GM19099 (cell line): ENCODE measurements at regions not wholly inside any gene's neighbourhood (a gene's known extent, or its start where the extent isn't known, plus 50 kb on each side); places are given as distances from the start of the nearest gene placed in this dataset.

ENCODE experiments used
- POLR2A ChIP-seq: IDR thresholded peaks from 3 replicates; pipeline ENCODE4 v1.6.1; 2011; ENCODE audit warnings: low read depth; ENCODE audit not compliant: insufficient read length; ENCODE audit errors: extremely low read depth

GRCh38 chr11:33976495-33977199 is 74.9 kb upstream of the CAPRIN1 start:
- no peak for TF ChIP-seq POLR2A

DNA sequence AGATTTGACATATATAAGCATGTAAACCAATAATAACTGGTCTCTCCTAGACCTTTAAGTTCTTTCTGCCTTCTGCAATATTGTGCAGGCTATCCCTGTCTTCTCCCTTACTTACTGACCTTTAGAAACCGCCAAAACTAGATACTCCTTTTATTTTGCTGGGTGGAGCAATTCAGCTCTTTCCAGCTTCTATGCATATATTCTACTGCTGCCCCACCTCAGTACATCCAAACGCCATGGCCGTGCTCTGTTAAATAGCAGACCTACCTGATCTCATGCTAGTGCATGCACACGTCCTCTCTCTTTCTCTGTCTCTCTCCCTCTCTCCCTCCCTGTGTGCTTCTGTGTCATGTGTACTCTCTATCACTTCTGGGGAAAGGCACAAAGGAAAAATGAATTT is 76.7 kb upstream of the CAPRIN1 start:
- no peak for TF ChIP-seq POLR2A

GRCh38 chr11:33970984-33971466 is 79.1 kb upstream of the LMO2 start:
- TF ChIP-seq POLR2A: no peak

DNA sequence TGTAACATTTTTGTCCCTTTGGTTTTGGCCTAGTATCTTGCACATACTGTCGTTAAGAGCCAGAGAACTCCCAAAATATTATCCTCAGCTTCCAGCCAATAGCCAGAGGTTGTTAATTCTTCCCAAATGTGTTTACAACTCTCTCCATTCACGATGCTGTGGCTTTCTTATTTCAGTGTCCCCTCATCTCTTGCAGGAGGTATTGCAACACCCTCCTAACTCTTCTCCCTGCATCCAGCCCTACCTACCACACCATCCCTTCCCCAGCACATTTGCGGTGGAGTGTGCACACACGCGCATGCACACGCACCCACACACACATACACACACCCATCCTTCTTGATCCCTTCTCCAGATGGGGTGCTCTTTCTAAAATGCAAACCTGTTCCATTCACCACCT is 75.6 kb upstream of the LMO2 start:
- no peak for TF ChIP-seq POLR2A

DNA sequence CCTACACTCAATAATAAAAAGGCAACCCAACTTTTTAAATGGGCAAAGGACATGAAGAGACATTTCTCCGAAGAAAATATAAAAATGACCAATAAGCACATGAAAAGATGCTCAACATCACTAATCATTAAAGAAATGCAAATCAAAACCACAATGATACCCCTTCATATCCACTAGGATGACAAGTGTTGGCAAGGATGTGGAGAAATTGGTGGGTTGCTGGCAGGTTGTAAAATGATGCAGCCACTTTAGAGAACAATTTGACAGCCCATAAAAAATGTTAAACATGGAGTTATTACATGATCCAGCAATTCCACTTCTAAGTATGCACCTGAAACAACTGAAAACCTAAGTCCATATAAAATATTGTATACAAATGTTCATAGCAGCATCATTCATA is 73.2 kb upstream of the LMO2 start:
- no peak for TF ChIP-seq POLR2A

DNA sequence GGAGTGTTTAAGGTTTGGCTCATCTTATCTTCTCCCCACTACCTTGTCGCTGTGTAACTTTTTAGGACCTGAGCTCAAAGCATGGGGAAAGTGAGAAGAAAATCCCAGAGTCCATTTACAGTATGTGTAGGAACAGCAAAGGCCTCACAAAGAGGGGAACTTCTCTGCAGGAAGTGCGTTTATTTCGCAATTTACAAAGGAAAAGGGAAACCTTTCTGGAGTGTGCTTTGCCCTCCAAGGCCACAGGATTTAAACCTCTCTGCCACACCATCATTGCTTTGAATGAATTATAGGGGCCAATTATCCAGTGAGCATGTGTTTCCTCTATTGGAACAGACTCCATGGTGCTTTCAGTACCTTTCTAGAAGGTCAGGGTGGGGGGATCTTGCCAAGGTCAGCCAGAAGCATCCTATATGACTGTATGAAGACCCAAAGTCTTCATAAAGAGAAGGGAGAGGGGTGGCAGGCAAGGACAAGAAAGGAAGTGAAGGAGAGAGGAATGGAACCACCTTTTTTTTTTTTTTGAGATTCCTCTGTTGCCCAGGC is 68.1 kb upstream of the LMO2 start:
- TF ChIP-seq POLR2A: no peak

DNA sequence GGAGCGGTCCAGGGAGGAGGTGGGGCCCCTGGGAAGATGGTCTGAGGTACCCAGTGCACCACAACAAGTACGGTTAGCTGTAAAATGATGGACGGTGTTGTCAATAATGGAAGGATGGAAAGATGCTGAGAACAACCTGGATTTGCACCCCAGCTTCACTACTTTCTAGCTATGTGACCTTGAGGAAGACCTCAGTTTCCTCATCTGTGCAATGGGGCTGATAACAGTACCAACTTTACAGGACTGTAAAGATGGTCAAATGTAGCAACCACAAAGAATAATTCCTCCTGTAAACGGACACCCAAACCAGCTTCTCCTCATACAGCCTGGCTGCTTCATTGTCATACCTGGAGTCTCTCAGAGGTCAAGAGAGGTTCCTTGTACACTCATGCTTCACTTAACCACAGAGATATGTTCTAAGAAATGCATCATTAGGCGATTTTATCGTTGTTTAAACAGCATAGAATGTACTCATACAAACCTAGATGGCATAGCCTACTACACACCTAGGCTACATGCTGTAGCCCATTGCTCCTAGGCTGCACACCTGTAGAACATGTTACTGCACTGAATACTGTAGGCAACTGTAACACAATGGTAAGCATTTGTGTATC is 65.5 kb upstream of the LMO2 start:
- no peak for TF ChIP-seq POLR2A

DNA sequence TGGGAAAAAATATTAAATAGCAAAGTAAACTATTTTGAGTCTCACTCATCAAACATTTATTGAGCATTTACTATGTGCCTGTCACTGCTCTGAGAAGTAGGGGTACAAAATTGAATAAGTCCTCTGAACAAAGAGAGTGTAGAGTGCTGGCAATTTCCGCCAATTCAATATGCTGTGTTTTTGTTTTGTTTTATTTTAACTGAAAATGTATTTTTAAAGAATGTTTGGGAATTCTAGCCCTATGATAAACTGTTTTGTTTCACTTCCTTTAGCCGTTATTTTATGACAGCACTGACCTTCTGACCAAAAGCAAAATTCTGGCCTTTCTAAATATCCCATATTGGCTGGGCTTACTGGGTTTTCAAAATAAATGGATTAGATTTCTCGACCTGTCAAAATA is 64.7 kb upstream of the LMO2 start:
- TF ChIP-seq POLR2A: no peak

- TF ChIP-seq POLR2A: no peak
Measured at GRCh38 chr11:33953289-33953688, 61.4 kb upstream of the LMO2 start.

DNA sequence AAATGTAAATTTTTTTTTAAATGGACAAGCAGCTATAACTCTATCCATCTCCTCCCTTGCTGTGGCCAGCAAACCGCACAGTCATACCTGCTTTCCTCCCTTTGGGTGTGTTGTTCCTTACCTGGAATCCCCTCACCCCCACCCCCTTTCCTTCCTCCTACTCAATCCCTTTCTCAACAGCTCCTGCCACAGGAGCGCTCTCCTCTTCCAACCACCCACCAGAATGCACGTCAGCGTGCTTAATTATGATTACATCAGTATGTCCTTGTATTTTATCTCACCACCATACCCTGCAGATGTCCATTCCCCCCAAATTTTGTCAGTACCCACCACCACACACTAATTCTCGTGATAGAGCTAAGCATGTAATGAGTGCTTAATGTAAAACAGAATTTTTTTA is 60.9 kb upstream of the LMO2 start:
- TF ChIP-seq POLR2A: no peak

DNA sequence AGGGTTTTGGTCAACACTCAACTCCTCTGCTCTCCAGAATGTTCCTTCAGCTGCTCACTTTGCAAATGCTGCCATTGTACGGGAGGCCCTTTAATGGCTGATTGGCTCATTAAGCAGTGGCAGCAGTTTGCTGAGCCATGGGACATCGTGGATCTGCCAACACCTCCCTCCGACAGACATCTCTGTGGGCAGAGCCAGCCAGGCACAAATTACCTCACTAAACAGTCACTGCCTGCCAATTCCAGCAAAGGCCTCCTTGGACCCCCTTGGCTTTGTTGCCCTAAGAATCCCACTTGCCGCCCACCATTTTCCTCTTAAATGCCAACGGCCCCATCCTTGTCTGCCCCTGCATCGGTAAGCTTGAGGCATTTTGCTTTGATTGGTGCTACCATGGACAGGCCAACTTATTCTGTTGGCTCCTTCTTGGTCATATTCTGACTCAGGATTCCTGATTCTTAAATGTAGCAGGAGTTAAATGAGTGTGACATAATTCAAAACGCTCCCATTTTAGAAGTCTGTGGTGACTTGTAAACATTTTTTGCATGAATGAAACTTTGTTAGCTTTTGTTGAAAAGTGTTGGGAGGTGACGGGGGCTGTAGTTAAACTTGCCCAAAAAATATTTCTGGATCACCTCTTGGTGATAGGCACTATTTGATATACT is 57.5 kb upstream of the LMO2 start:
- TF ChIP-seq POLR2A: no peak

DNA sequence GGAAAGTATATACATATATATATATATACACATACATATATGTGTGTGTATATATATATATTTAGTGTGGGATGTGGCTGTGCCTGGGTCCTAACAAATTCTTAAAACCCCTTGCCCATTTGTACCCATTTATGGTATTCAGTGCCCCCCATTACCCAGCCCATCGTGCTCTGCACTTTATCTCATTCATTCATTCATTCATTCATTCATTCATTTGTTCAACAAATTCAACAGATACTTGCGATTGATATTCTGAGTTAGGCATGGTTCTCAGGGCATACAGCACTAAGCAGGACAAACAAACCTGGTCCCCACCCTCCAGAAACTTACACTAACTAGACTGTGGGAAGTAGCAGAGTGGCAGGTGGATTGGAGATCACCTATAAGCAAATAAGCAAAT is 56.6 kb upstream of the LMO2 start:
- no peak for TF ChIP-seq POLR2A

GRCh38 chr11:33946930-33947329 is 55.1 kb upstream of the LMO2 start:
- TF ChIP-seq POLR2A: no peak

DNA sequence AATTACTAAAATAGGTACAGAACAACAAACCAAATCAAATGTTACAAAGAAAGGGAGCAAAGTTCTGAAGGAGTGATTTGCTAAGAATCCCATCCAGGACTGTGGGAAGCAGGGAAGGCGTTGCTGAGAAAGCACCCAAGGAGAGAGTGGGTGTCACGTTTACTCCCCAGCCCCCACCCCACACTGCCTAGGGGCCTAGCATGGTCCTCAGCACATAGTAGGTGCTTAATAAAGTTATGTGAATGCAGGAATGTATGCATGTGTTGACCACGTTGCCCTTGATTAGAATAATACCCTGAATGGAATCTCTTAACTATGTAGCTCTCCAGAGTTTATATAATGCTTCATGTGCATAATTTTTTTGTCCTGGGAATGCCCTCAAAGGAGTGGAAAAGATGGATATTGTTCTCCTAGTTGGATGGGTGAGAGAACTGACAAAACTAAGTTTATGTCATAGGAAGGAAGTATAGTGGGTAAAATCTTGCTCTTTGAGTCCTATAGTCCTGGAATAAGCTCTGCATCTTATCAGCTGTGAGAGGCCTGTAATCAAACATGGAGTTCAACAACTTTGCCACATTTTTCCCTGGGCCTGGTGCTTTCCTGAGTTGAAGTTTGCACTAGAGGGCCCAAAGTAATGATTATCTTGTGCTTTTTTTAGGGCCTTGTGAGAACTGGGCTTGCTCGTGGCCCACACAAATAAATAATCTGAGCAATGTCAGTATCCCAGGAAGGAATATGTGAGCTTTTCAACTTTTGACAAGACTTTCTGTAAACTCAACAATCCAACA is 53.8 kb upstream of the LMO2 start:
- no peak for TF ChIP-seq POLR2A
